VCaP (cell line): ENCODE measurements at regions not wholly inside any gene's neighbourhood (a gene's known extent, or its start where the extent isn't known, plus 50 kb on each side); places are given as distances from the start of the nearest gene placed in this dataset.

Experiments used
- H3K27ac ChIP-seq: fragments of 450-650 bp; 2 replicates; pipeline ENCODE4 v1.5.1; 2017
- TF ChIP-seq, protein P1 (sequence below): fragments of 450-650 bp; conservative IDR thresholded peaks from 2 replicates; pipeline ENCODE4 v1.5.1; 2017; ENCODE audit warnings: mild to moderate bottlenecking, moderate library complexity

DNA sequence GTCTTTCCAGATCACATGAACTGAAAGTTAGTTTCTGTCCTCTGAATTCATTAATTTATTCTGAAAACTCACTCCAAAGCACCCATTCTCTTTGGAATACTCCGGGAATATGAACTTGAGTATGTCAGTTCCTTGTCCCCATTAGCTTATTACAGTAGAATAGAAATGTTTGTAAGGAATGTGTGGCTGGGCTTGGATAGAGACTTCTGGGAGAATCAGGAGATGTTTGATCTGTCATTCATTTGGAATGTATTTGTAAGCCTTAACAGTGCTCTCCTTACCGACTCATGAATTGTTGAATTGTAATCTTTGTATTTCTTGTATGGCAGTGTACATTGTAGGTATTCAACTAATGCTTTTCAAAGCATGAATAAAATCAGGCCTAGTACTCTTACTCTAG lies 548.4 kb downstream of the LRRC70 start:
- TF ChIP-seq, protein P1, sequence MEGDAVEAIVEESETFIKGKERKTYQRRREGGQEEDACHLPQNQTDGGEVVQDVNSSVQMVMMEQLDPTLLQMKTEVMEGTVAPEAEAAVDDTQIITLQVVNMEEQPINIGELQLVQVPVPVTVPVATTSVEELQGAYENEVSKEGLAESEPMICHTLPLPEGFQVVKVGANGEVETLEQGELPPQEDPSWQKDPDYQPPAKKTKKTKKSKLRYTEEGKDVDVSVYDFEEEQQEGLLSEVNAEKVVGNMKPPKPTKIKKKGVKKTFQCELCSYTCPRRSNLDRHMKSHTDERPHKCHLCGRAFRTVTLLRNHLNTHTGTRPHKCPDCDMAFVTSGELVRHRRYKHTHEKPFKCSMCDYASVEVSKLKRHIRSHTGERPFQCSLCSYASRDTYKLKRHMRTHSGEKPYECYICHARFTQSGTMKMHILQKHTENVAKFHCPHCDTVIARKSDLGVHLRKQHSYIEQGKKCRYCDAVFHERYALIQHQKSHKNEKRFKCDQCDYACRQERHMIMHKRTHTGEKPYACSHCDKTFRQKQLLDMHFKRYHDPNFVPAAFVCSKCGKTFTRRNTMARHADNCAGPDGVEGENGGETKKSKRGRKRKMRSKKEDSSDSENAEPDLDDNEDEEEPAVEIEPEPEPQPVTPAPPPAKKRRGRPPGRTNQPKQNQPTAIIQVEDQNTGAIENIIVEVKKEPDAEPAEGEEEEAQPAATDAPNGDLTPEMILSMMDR, result no peak
- H3K27ac ChIP-seq, result no peak overlapping the region

DNA sequence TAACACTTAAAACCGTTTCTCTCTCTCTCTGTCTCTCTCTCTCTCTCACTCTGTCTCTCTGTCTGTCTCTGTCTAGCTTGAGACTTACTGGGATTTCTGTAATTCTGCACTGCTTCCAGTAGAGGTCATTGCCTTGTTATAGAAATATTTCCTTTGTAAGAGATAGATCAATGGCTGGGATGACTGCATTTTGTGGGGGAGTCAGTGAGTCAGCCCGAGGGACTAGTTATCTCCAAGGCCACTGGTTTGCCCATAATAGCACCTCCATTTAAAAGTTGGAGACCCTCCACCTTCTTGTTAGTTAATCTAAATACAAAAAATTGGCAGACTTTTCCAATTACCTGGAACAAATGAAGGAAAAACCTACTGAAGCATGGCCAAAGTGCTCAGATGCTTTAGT lies 547.2 kb downstream of the LRRC70 start:
- TF ChIP-seq, protein P1, result peak; percentile 84
- H3K27ac ChIP-seq, result no peak overlapping the region

DNA sequence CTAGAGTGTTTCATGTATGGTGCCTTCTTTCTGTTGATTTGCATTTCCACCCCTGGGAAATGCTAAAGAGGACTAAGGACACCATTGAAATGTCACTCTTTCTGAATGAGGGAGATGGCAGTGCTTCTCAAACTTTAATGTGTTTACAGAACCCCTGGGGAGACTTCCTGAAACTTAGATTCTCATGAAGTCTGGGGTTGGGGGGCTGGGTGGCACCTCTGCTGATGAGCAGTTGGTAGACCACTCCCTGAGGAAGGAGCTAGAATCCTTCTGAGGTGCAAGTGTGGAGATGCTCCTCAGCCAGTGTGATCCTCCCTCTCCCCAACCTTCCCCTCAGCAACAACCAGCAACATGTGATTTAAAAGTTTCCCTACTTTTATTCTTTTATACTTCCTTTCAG lies 546.8 kb downstream of the LRRC70 start:
- no peak overlapping the region for H3K27ac ChIP-seq
- TF ChIP-seq, protein P1, result no peak

DNA sequence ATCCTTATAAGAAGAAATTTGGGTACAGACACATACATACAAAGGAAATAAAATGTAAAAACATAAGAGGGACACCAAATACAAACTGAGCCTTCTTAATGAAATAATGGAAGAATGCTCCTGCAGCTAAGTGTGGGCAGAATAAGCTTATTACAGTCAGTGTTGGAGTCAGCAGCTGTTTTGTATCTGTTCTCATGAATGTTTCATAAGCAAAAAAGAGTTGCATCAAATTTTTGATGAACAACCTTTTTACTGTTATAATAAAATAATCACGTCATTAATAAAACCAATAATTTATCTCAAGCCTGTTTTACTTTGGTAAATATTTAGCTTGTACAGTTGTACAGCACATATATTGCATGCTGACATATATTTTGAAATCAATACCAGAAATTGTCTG lies 545.6 kb downstream of the LRRC70 start:
- TF ChIP-seq, protein P1, result no peak
- no peak overlapping the region for H3K27ac ChIP-seq

DNA sequence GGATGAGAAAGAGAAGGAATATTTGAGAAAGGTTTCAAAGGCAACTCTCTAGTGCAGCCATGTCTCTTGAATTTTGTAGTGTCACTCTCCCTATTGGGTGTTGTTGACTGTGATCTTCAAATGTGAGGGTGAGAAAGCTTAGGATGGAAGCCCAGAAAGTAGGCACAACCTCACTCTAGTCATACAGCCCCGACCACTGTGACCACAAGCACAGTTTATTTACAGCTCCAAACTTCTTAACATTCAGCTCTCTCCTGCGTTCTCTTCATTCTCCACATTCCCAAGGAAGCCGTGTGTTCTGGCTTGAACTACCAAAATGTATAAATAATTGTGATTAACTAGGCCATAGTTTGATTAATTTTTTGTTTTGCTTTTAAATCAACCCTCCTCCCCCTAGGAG lies 542.9 kb downstream of the LRRC70 start:
- H3K27ac ChIP-seq, result no peak overlapping the region
- TF ChIP-seq, protein P1, result no peak

DNA sequence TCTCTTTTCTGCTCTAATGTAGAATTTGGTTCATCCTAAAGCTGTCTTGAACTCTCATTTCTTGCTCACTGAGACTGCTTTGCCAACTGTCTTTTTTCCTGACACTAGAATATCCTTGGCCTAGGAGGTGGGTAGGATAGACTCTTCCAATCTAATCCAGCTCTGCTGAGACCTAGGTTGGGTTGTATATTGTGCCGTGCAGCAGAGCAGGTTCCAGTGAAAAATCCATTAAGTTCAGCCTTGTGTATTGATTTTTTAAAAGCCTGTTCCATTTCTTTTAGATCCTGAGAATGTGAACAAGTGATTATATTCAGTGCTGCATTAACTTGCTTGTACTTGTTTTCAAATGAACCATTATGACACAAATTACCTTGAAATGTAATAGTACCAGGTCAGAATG lies 539.6 kb downstream of the LRRC70 start:
- TF ChIP-seq, protein P1, result no peak
- H3K27ac ChIP-seq, result no peak overlapping the region

DNA sequence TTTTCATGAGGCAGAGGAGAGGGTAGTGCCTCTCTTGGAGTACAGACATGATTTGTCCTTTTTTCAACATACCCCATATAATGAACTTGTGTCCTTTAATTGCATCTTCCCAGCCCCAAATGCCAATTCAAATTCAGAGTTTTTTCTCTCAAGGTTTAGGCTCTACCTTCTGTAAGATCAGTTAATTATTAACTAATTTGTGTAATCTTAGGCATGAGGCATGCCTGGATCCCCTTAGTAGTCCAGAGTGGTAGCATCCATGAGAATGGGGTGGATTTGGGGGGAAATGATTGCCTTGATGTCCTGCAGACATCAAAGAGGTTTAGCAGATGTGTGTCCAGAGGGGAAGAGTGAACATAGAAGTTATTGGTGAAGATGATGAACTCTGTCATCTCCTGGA lies 533.3 kb downstream of the LRRC70 start:
- TF ChIP-seq, protein P1, result no peak
- H3K27ac ChIP-seq, result no peak overlapping the region

DNA sequence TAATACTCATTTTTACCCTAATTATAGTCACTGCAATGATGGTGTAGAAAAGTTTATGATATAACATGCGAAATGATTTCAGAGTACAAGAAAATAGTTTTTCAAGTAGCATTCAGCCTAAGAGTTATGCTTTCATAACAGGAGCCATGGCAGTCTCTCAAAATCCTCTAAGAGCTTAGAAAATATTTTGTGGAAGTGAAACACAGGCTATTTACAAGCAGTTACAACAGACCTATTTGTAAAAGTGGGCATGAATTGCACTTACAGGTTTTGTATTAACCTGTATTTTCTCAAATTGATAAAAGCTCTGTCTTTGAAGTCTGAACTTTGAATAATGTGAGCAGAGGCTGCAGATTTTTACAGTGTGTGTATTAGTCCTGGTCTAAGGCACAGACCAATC lies 523.3 kb downstream of the LRRC70 start:
- no peak overlapping the region for H3K27ac ChIP-seq
- TF ChIP-seq, protein P1, result no peak
